Body of pancreas (tissue), 4 donors: ENCODE measurements at regions not wholly inside any gene's neighbourhood (a gene's known extent, or its start where the extent isn't known, plus 50 kb on each side); places are given as distances from the start of the nearest gene placed in this dataset.

Experiments
- ATAC-seq: fragments of 150-250 bp; one replicate; pipeline ENCODE4 v1.9.1; 2016
- DNase-seq, 4 donors: peaks; one replicate each; pipeline ENCODE4 v3.0.0-alpha.2; 2019
- H3K27ac ChIP-seq, 4 donors: fragments of 200-600 bp; sonication (generic); 1 replicate in 3 of 4; 2 replicates in 1 of 4; pipeline versions ENCODE4 v1.5.1 to v1.6.1; 2016 to 2019; ENCODE audit warnings: mild to moderate bottlenecking in 1 of 4, mixed read lengths in 1 of 4, moderate library complexity in 1 of 4
- H3K27me3 ChIP-seq, 2 donors: fragments of 200-600 bp; sonication (generic); one replicate each; pipeline ENCODE4 v1.6.0; 2016; ENCODE audit warnings: mild to moderate bottlenecking in 1 of 2
- H3K36me3 ChIP-seq, 2 donors: fragments of 200-600 bp; sonication (generic); replicated peaks in 1 of 2; 2 replicates each; pipeline ENCODE4 v1.5.1; 2016; ENCODE audit warnings: low read depth in 2 of 2; ENCODE audit not compliant: insufficient read depth in 1 of 2
- H3K4me1 ChIP-seq: fragments of 200-600 bp; sonication (generic); one replicate; pipeline ENCODE4 v1.6.0; 2016
- H3K4me3 ChIP-seq, 2 donors: fragments of 200-600 bp; sonication (generic); 1 replicate in 1 of 2; 2 replicates in 1 of 2; pipeline ENCODE4 v1.5.1; 2016 to 2019
- H3K9me3 ChIP-seq, 3 donors: fragments of 200-600 bp; sonication (generic); 1 replicate in 2 of 3; 2 replicates in 1 of 3; pipeline ENCODE4 v1.5.1; 2016
- POLR2A ChIP-seq, 3 donors: fragments of 450-650 bp; IDR thresholded peaks; one replicate each; pipeline ENCODE4 v1.6.1; 2016; ENCODE audit warnings: antibody characterized with exemption in 3 of 3, mild to moderate bottlenecking in 2 of 3
- WGBS, 2 donors: methylation state at CpG; one replicate each; pipeline ENCODE4 v1.1.5; 2017; 5-methylcytosine and 5-hydroxymethylcytosine counted together
- intact Hi-C: fragments of 100-400 bp; cut with DNase I; formaldehyde crosslinking; loops from one replicate; pipeline ENCODE4 v1.15.1; 2023
- TF ChIP-seq, protein P1 (sequence below), 7 experiments: fragments of 450-650 bp in 4 of 7; fragments of 200-600 bp in 3 of 7; sonication (generic) in 3 of 7; IDR thresholded peaks; one replicate each; pipeline ENCODE4 v1.5.1; 2016 to 2019; ENCODE audit warnings: antibody characterized with exemption in 7 of 7

DNA sequence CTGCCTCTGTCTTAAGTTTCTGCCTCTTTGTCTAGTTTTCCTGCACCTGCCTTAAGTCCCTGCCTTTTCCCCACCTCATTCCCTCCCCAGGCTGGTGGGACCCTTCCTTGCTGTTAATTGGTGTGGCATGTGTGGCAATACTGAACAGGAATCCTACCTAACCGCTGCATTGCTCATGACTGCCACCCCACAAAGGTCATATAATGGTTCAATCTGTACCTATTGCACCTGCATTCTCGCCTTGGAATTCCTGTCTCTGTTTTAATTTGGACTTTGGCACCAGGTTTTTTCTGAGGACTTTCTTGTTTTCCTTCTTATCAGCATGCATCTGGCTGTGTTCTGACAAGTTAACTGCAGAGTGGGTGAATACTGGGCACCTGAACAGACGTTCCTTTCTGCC is 966.2 kb upstream of the TMEM132C start:
- 22 to 30% methylated on average over 3 of the region's 3 CpGs for WGBS, 2 donors
- intact Hi-C loops, result no loop called here
- no peak overlapping the region for H3K4me3 ChIP-seq
- TF ChIP-seq, protein P1, sequence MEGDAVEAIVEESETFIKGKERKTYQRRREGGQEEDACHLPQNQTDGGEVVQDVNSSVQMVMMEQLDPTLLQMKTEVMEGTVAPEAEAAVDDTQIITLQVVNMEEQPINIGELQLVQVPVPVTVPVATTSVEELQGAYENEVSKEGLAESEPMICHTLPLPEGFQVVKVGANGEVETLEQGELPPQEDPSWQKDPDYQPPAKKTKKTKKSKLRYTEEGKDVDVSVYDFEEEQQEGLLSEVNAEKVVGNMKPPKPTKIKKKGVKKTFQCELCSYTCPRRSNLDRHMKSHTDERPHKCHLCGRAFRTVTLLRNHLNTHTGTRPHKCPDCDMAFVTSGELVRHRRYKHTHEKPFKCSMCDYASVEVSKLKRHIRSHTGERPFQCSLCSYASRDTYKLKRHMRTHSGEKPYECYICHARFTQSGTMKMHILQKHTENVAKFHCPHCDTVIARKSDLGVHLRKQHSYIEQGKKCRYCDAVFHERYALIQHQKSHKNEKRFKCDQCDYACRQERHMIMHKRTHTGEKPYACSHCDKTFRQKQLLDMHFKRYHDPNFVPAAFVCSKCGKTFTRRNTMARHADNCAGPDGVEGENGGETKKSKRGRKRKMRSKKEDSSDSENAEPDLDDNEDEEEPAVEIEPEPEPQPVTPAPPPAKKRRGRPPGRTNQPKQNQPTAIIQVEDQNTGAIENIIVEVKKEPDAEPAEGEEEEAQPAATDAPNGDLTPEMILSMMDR (IDR thresholded peaks at IDR 0.05), result no peak
- no peaks in the 10 kb centered on the region for H3K27me3 ChIP-seq
- no peaks in the 10 kb centered on the region for H3K36me3 ChIP-seq
- DNase-seq (no peak), ATAC-seq (no peak)
- no peaks in the 10 kb centered on the region for H3K9me3 ChIP-seq
- H3K27ac ChIP-seq, result no peak overlapping the region
- peaks cover 5% of the 10 kb centered on the region for H3K4me1 ChIP-seq

DNA sequence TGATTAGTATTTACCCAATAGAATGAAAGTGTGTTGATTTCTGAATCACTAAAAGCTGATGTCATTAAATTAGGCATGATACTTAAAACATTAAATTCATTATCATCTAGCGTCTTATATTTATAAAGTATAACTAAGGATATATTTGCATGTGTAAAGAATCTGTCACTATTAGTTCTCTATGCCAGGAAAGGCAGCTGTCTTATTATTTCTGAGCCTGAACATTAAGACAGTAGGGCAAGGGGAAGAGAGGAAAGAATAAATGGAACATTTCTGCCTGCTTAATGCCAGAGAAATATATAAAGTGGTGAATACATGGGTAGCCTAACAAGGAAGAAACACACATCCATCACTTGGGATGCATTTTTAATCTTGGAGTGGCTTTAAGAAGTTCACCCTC is 965.1 kb upstream of the TMEM132C start:
- 41 to 43% methylated on average over 1 of the region's 1 CpG for WGBS, 2 donors
- Histone ChIP-seq H3K36me3 (no peaks in the 10 kb centered on the region), H3K27ac (no peak overlapping the region), H3K27me3 (no peaks in the 10 kb centered on the region), H3K4me1 (peaks cover 5% of the 10 kb centered on the region), H3K4me3 (no peak overlapping the region), H3K9me3 (no peaks in the 10 kb centered on the region)
- DNase-seq, result no peak
- TF ChIP-seq, protein P1 (IDR thresholded peaks at IDR 0.05), result no peak
- no peak for TF ChIP-seq POLR2A (IDR thresholded peaks at IDR 0.05)
- intact Hi-C loops, result no loop called here
- no peak for ATAC-seq

DNA sequence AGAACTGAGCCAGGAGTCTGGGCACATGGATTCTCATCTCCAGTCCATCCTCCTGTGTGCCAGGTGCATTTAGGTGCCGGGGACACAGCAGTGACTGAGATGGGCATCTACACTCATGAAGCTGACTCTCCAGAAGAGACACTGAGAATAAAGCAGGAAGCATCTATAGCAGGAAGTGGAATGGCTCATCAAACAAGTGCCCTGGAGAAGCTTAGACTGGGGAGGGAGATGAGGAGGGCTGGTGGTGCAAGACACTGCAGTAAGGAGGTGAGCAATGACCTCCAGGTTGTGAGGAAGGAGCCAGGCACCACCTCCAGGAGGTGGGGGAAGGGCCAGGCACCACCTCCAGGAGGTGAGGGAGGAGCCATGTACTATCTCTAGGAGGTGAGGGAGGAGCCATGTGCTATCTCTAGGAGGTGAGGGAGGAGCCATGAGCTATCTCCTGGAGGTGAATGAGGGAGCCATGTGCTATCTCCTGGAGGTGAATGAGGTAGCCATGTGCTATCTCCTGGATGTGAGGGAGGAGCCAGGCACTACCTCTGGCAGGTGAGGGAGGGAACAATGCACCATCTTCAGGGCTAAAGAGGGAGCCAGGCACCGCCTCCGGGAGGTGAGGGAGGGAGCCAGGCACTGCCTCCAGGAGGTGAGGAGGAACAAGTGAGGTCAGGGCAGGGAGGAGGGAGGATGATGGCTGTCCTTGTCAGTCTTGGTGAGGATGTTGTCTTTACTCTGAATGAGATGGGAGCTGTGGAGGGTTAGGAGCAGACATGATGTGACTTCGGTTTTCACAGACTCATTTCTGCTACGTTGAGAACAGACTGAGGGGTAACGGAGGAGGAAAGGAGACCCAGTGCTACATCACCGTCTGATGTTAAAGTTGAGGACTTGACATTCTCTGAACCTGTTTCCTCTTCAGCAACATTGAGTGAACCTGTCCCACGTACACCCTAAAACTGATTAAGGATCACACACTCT is 961.9 kb upstream of the TMEM132C start:
- Histone ChIP-seq H3K27me3 (no peaks in the 10 kb centered on the region), H3K36me3 (no peaks in the 10 kb centered on the region), H3K4me3 (no peak overlapping the region), H3K9me3 (no peaks in the 10 kb centered on the region), H3K4me1 (peaks cover 5% of the 10 kb centered on the region), H3K27ac (no peak overlapping the region)
- ATAC-seq (no peak), DNase-seq (no peak)
- WGBS, 2 donors, result 70 to 74% methylated on average over 7 to 8 of the region's 8 CpGs
- TF ChIP-seq, protein P1 (IDR thresholded peaks at IDR 0.05), result no peak
- no peak for TF ChIP-seq POLR2A (IDR thresholded peaks at IDR 0.05)
- intact Hi-C loops, result no loop called here

DNA sequence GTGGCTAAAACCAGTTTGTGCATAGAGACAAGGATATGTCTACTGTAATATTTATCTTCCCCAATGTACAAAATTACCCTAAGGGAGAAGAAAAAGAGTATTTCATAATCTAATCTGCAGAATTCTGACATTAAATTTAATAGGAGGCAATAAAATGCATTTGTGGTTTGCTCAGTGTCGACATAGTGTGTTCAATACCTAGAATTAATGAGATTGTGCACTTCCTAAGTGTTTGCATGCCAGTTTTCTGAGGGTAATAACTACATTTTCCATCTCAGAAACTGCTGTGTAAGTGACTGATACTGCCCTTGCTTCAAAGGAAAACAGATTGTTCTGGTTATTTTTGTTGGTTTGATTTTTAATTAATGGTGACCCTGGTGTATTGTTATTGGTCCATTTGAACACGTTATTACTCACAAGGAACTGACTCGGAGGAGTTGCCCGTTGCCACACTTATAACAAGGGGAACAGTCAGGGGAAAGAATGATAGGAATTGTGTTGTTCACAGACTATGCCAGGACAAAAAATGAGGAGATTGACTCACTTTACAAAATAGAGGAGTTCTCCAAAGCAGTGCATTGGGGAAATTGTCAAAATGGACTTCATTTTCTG is 960.3 kb upstream of the TMEM132C start:
- no peaks in the 10 kb centered on the region for H3K4me1 ChIP-seq
- intact Hi-C loops, result no loop called here
- TF ChIP-seq, protein P1 (IDR thresholded peaks at IDR 0.05), result no peak
- no peak for TF ChIP-seq POLR2A (IDR thresholded peaks at IDR 0.05)
- 38 to 40% methylated on average over 4 of the region's 4 CpGs for WGBS, 2 donors
- no peaks in the 10 kb centered on the region for H3K9me3 ChIP-seq
- H3K36me3 ChIP-seq, result no peaks in the 10 kb centered on the region
- no peaks in the 10 kb centered on the region for H3K27me3 ChIP-seq
- no peak for ATAC-seq
- no peak overlapping the region for H3K4me3 ChIP-seq
- no peak overlapping the region for H3K27ac ChIP-seq
- DNase-seq, result no peak
